NT2/D1 (cell line): ENCODE measurements at regions not wholly inside any gene's neighbourhood (a gene's known extent, or its start where the extent isn't known, plus 50 kb on each side); places are given as distances from the start of the nearest gene placed in this dataset.

ENCODE experiments used
- YY1 ChIP-seq: IDR thresholded peaks from 2 replicates; pipeline ENCODE4 v1.6.1; 2011; ENCODE audit not compliant: insufficient read length, insufficient read depth
- ZNF274 ChIP-seq: IDR thresholded peaks from 2 replicates; pipeline ENCODE4 v1.6.1; 2011; ENCODE audit warnings: mild to moderate bottlenecking, low read depth, low read length

DNA sequence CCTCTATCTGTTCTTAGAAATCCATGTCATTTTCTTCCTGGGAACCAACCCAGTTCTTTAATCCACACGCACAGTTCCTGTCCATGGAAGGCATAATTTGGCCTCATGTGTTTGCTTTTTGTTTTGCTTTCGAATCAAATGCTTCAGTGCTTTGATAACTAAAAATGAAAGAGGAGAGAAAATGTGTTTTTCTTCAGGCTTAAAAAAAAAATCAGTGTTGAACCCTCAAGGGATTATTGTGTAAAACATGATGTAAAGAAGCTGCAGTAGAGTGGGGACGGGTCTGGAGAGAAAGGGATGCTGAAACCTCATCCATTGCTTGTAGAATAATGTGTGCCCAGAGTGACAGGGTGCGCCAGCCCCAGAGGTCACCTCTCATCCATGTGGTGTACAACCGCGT lies 197.5 kb upstream of the JARID2 start:
- TF ChIP-seq YY1: no peak
- TF ChIP-seq ZNF274: no peak
